HEK293 (cell line): ENCODE measurements at regions not wholly inside any gene's neighbourhood (a gene's known extent, or its start where the extent isn't known, plus 50 kb on each side); places are given as distances from the start of the nearest gene placed in this dataset.

ENCODE experiments used
- KLF8 ChIP-seq: fragments of 450-650 bp; formaldehyde crosslinking; IDR thresholded peaks from 2 replicates; pipeline ENCODE4 v1.5.1; 2016; ENCODE audit warnings: missing biosample characterization, missing genetic modification characterization
- MYNN ChIP-seq: fragments of 450-650 bp; formaldehyde crosslinking; IDR thresholded peaks from 2 replicates; pipeline ENCODE4 v1.5.1; 2016; ENCODE audit warnings: missing biosample characterization, missing genetic modification characterization, borderline replicate concordance
- SP2 ChIP-seq: fragments of 450-650 bp; formaldehyde crosslinking; IDR thresholded peaks from 2 replicates; pipeline ENCODE4 v1.5.1; 2016; ENCODE audit warnings: missing biosample characterization, missing genetic modification characterization
- TCF7L2 ChIP-seq: IDR thresholded peaks from 2 replicates; pipeline ENCODE4 v1.6.1; 2011; ENCODE audit warnings: low read depth, mild to moderate bottlenecking, inconsistent platforms, low read length, moderate library complexity, borderline replicate concordance
- ZNF510 ChIP-seq: fragments of 450-650 bp; formaldehyde crosslinking; IDR thresholded peaks from 2 replicates; pipeline ENCODE4 v1.5.1; 2018; ENCODE audit warnings: mild to moderate bottlenecking, missing genetic modification characterization, missing biosample characterization; ENCODE audit not compliant: insufficient replicate concordance
- ZNF624 ChIP-seq: fragments of 450-650 bp; formaldehyde crosslinking; IDR thresholded peaks from 2 replicates; pipeline ENCODE4 v1.5.1; 2017; ENCODE audit warnings: missing biosample characterization, missing genetic modification characterization
- ZNF768 ChIP-seq: fragments of 450-650 bp; formaldehyde crosslinking; IDR thresholded peaks from 2 replicates; pipeline ENCODE4 v1.5.1; 2018; ENCODE audit warnings: missing biosample characterization, mild to moderate bottlenecking, missing genetic modification characterization
- ZNF777 ChIP-seq: fragments of 450-650 bp; formaldehyde crosslinking; IDR thresholded peaks from 2 replicates; pipeline ENCODE4 v1.5.1; 2017; ENCODE audit warnings: missing biosample characterization, missing genetic modification characterization, borderline replicate concordance
- TF ChIP-seq, protein P1 (sequence below): fragments of 450-650 bp; formaldehyde crosslinking; IDR thresholded peaks from 2 replicates; pipeline ENCODE4 v1.5.1; 2016; ENCODE audit warnings: missing biosample characterization, missing genetic modification characterization
- TF ChIP-seq, protein P2 (sequence below): fragments of 450-650 bp; formaldehyde crosslinking; IDR thresholded peaks from 2 replicates; pipeline ENCODE4 v1.5.1; 2016; ENCODE audit warnings: missing biosample characterization, missing genetic modification characterization
- TF ChIP-seq, protein P3 (sequence below): fragments of 450-650 bp; formaldehyde crosslinking; IDR thresholded peaks from 2 replicates; pipeline ENCODE4 v1.5.1; 2016; ENCODE audit warnings: missing biosample characterization, missing genetic modification characterization, low read depth

DNA sequence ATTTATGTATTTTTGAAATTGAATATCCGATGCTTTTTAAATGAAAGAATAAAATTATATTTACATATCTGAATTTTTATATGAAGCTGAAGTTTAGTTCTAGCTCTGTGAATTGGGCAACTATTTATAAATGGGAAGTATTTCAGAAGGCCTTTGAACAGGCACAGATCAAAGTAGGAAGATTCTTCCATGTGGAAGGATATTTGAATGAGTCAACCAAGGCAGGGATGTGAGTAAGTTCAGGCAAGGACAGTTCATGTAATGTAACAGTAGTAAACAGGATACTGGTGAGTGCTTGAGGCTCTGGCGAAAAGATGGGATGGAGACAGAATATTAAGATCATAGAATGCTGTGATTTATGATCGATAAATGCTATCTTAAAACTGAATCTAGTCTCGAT, 417.8 kb upstream of the CCDC179 start:
- no peak for TF ChIP-seq ZNF768 (tag by site-specific recombination)
- TF ChIP-seq, protein P1, sequence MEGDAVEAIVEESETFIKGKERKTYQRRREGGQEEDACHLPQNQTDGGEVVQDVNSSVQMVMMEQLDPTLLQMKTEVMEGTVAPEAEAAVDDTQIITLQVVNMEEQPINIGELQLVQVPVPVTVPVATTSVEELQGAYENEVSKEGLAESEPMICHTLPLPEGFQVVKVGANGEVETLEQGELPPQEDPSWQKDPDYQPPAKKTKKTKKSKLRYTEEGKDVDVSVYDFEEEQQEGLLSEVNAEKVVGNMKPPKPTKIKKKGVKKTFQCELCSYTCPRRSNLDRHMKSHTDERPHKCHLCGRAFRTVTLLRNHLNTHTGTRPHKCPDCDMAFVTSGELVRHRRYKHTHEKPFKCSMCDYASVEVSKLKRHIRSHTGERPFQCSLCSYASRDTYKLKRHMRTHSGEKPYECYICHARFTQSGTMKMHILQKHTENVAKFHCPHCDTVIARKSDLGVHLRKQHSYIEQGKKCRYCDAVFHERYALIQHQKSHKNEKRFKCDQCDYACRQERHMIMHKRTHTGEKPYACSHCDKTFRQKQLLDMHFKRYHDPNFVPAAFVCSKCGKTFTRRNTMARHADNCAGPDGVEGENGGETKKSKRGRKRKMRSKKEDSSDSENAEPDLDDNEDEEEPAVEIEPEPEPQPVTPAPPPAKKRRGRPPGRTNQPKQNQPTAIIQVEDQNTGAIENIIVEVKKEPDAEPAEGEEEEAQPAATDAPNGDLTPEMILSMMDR (tag by site-specific recombination): no peak
- TF ChIP-seq, protein P2, sequence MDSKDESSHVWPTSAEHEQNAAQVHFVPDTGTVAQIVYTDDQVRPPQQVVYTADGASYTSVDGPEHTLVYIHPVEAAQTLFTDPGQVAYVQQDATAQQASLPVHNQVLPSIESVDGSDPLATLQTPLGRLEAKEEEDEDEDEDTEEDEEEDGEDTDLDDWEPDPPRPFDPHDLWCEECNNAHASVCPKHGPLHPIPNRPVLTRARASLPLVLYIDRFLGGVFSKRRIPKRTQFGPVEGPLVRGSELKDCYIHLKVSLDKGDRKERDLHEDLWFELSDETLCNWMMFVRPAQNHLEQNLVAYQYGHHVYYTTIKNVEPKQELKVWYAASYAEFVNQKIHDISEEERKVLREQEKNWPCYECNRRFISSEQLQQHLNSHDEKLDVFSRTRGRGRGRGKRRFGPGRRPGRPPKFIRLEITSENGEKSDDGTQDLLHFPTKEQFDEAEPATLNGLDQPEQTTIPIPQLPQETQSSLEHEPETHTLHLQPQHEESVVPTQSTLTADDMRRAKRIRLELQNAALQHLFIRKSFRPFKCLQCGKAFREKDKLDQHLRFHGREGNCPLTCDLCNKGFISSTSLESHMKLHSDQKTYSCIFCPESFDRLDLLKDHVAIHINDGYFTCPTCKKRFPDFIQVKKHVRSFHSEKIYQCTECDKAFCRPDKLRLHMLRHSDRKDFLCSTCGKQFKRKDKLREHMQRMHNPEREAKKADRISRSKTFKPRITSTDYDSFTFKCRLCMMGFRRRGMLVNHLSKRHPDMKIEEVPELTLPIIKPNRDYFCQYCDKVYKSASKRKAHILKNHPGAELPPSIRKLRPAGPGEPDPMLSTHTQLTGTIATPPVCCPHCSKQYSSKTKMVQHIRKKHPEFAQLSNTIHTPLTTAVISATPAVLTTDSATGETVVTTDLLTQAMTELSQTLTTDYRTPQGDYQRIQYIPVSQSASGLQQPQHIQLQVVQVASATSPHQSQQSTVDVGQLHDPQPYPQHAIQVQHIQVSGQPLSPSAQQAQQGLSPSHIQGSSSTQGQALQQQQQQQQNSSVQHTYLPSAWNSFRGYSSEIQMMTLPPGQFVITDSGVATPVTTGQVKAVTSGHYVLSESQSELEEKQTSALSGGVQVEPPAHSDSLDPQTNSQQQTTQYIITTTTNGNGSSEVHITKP (tag by site-specific recombination): no peak
- no peak for TF ChIP-seq ZNF510 (tag by site-specific recombination)
- no peak for TF ChIP-seq TCF7L2
- TF ChIP-seq SP2 (tag by site-specific recombination): no peak
- TF ChIP-seq MYNN (tag by site-specific recombination): no peak
- no peak for TF ChIP-seq ZNF624
- TF ChIP-seq KLF8 (tag by site-specific recombination): no peak
- TF ChIP-seq ZNF777: no peak
- TF ChIP-seq, protein P3, sequence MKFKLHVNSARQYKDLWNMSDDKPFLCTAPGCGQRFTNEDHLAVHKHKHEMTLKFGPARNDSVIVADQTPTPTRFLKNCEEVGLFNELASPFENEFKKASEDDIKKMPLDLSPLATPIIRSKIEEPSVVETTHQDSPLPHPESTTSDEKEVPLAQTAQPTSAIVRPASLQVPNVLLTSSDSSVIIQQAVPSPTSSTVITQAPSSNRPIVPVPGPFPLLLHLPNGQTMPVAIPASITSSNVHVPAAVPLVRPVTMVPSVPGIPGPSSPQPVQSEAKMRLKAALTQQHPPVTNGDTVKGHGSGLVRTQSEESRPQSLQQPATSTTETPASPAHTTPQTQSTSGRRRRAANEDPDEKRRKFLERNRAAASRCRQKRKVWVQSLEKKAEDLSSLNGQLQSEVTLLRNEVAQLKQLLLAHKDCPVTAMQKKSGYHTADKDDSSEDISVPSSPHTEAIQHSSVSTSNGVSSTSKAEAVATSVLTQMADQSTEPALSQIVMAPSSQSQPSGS (tag by site-specific recombination): no peak
